ENCODE measurements at regions not wholly inside any gene's neighbourhood (a gene's known extent, or its start where the extent isn't known, plus 50 kb on each side); places are given as distances from the start of the nearest gene placed in this dataset.

DNA sequence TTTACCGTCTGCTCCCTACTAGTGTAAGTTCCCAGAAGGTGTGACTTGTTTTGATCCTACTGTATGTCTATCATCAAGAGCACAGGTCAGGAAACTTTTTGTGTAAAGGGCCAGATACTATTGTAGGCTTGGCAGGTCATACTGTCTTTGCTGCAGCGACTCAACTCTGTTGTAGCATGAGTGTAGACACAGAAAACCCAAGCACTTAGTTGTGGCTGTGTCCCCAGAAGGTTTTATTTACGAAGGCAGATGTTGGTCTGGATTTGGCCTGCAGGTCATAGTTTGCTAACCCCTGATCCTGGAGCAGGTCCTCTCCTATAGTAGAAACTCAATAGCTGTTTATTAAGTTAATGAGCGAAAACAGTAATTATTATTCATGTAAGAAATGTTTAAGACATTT lies 365.9 kb upstream of the B3GALT2 start:
- H3K27ac ChIP-seq (ENCODE audit: low read length): no peak overlapping the region
- intact Hi-C loops (cut with DNase I): no loop called here
- H3K4me1 ChIP-seq (ENCODE audit: control insufficient read depth, insufficient read depth, low read length): no peaks in the 10 kb centered on the region
- ATAC-seq (no peak), DNase-seq (no peak)
- no peaks in the 10 kb centered on the region for H3K9me3 ChIP-seq (ENCODE audit: control insufficient read depth, low read length)
- no peaks in the 10 kb centered on the region for H3K27me3 ChIP-seq (ENCODE audit: control insufficient read depth, insufficient read depth)
- WGBS: 89% methylated on average over 4 of the region's 4 CpGs
- H3K4me3 ChIP-seq (ENCODE audit: low read length): no peak overlapping the region

DNA sequence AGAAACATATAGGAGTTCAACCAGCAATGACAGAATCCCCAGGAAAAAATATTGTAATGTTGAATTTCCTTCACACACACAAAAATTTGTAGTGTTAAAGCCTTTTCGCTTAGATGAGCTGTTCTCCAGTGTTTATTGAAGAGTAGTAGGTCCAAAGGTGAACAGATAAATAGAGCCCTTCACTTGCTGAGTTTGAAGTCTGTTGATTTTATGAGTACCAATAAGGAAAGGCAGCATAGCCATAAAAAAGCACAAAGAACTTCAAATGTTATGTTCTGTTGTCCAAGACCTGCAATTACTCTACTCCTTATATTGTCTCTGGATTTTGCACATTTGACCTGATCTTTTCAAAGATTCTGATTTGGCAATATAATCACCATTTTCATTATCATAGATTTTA lies 362.7 kb upstream of the B3GALT2 start:
- Histone ChIP-seq H3K9me3 (ENCODE audit: control insufficient read depth, low read length) (no peaks in the 10 kb centered on the region), H3K27me3 (ENCODE audit: control insufficient read depth, insufficient read depth) (no peaks in the 10 kb centered on the region), H3K27ac (ENCODE audit: low read length) (no peak overlapping the region), H3K4me1 (ENCODE audit: control insufficient read depth, insufficient read depth, low read length) (no peaks in the 10 kb centered on the region), H3K4me3 (ENCODE audit: low read length) (no peak overlapping the region)
- intact Hi-C loops (cut with DNase I): no loop called here
- DNase-seq (no peak), ATAC-seq (no peak)
- 97% methylated on average over 1 of the region's 1 CpG for WGBS

GRCh38 chr1:193545171-193545570 lies 358.8 kb upstream of the B3GALT2 start:
- Histone ChIP-seq H3K4me3 (ENCODE audit: low read length) (no peak overlapping the region), H3K27ac (ENCODE audit: low read length) (no peak overlapping the region), H3K9me3 (ENCODE audit: control insufficient read depth, low read length) (no peaks in the 10 kb centered on the region), H3K27me3 (ENCODE audit: control insufficient read depth, insufficient read depth) (no peaks in the 10 kb centered on the region), H3K4me1 (ENCODE audit: control insufficient read depth, insufficient read depth, low read length) (no peaks in the 10 kb centered on the region)
- no peak for ATAC-seq
- intact Hi-C loops (cut with DNase I): no loop called here
- no peak for DNase-seq
- 68% methylated on average over 2 of the region's 2 CpGs for WGBS

- Histone ChIP-seq H3K27me3 (ENCODE audit: control insufficient read depth, insufficient read depth) (no peaks in the 10 kb centered on the region), H3K27ac (ENCODE audit: low read length) (no peak overlapping the region), H3K4me1 (ENCODE audit: control insufficient read depth, insufficient read depth, low read length) (no peaks in the 10 kb centered on the region), H3K4me3 (ENCODE audit: low read length) (no peak overlapping the region), H3K9me3 (ENCODE audit: control insufficient read depth, low read length) (no peaks in the 10 kb centered on the region)
- DNase-seq (no peak), ATAC-seq (no peak)
- intact Hi-C loops (cut with DNase I): no loop called here
- 80% methylated on average over 4 of the region's 4 CpGs for WGBS
Observed at GRCh38 chr1:193543259-193543658, 356.8 kb upstream of the B3GALT2 start.

- 11% methylated on average over 1 of the region's 1 CpG for WGBS
- intact Hi-C loops (cut with DNase I): no loop called here
- H3K27ac ChIP-seq (ENCODE audit: low read length): no peak overlapping the region
- no peaks in the 10 kb centered on the region for H3K9me3 ChIP-seq (ENCODE audit: control insufficient read depth, low read length)
- ATAC-seq: no peak
- no peak overlapping the region for H3K4me3 ChIP-seq (ENCODE audit: low read length)
- DNase-seq: no peak
- no peaks in the 10 kb centered on the region for H3K27me3 ChIP-seq (ENCODE audit: control insufficient read depth, insufficient read depth)
- H3K4me1 ChIP-seq (ENCODE audit: control insufficient read depth, insufficient read depth, low read length): no peaks in the 10 kb centered on the region
Observed at GRCh38 chr1:193542690-193543089, 356.3 kb upstream of the B3GALT2 start.

- no peaks in the 10 kb centered on the region for H3K9me3 ChIP-seq (ENCODE audit: control insufficient read depth, low read length)
- intact Hi-C loops (cut with DNase I): no loop called here
- no peak overlapping the region for H3K4me3 ChIP-seq (ENCODE audit: low read length)
- no peaks in the 10 kb centered on the region for H3K4me1 ChIP-seq (ENCODE audit: control insufficient read depth, insufficient read depth, low read length)
- ATAC-seq: no peak
- H3K27me3 ChIP-seq (ENCODE audit: control insufficient read depth, insufficient read depth): no peaks in the 10 kb centered on the region
- no peak for DNase-seq
- H3K27ac ChIP-seq (ENCODE audit: low read length): no peak overlapping the region
Observed at GRCh38 chr1:193540511-193540910, 354.1 kb upstream of the B3GALT2 start.

GRCh38 chr1:193539731-193540459 lies 353.5 kb upstream of the B3GALT2 start:
- intact Hi-C loops (cut with DNase I): no loop called here
- no peak for ATAC-seq
- Histone ChIP-seq H3K4me3 (ENCODE audit: low read length) (no peak overlapping the region), H3K27ac (ENCODE audit: low read length) (no peak overlapping the region), H3K9me3 (ENCODE audit: control insufficient read depth, low read length) (no peaks in the 10 kb centered on the region), H3K27me3 (ENCODE audit: control insufficient read depth, insufficient read depth) (no peaks in the 10 kb centered on the region), H3K4me1 (ENCODE audit: control insufficient read depth, insufficient read depth, low read length) (no peaks in the 10 kb centered on the region)
- no peak for DNase-seq
- 87% methylated on average over 7 of the region's 7 CpGs for WGBS

GRCh38 chr1:193538680-193539079 lies 352.3 kb upstream of the B3GALT2 start:
- Histone ChIP-seq H3K27ac (ENCODE audit: low read length) (no peak overlapping the region), H3K4me3 (ENCODE audit: low read length) (no peak overlapping the region), H3K4me1 (ENCODE audit: control insufficient read depth, insufficient read depth, low read length) (no peaks in the 10 kb centered on the region), H3K27me3 (ENCODE audit: control insufficient read depth, insufficient read depth) (no peaks in the 10 kb centered on the region), H3K9me3 (ENCODE audit: control insufficient read depth, low read length) (no peaks in the 10 kb centered on the region)
- 91% methylated on average over 6 of the region's 6 CpGs for WGBS
- ATAC-seq: no peak
- DNase-seq: no peak
- intact Hi-C loops (cut with DNase I): no loop called here

- intact Hi-C loops (cut with DNase I): no loop called here
- Histone ChIP-seq H3K9me3 (ENCODE audit: control insufficient read depth, low read length) (no peaks in the 10 kb centered on the region), H3K4me1 (ENCODE audit: control insufficient read depth, insufficient read depth, low read length) (no peaks in the 10 kb centered on the region), H3K4me3 (ENCODE audit: low read length) (no peak overlapping the region), H3K27ac (ENCODE audit: low read length) (no peak overlapping the region), H3K27me3 (ENCODE audit: control insufficient read depth, insufficient read depth) (no peaks in the 10 kb centered on the region)
- no peak for DNase-seq
- ATAC-seq: no peak
- 86% methylated on average over 2 of the region's 2 CpGs for WGBS
Observed at GRCh38 chr1:193538003-193538354, 351.6 kb upstream of the B3GALT2 start.

DNA sequence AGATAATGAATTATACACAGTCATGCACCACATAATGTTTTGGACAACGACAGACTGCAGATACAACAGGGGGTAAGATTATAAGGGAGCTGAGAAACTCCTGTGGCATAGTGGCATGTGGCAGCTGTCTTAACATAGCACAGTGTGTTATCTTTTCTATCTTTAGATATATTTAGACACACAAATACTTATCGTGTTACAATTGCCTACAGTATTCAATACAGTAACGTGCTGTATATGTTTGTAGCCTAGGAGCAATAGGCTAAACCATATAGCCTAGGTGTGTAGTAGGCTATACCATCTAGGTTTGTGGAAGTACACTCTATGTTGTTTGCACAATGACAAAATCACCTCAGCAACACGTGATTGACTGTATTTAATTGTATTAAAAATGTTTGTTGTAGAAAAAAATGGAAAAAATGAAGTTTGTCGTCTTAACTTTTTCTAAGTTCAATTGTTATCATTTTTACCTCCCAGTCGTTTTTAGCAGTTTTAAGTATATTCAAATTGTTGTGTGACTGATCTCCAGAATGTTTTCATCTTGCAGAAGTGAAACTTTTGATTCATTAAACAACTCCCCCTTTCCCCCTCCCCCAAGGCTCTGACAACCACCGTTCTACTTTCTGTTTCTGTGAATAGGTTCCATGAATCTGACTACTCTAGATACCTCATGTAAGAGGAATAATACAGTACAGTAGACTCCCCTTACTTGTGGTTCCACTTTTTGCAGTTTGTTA lies 351.0 kb upstream of the B3GALT2 start:
- no peaks in the 10 kb centered on the region for H3K9me3 ChIP-seq (ENCODE audit: control insufficient read depth, low read length)
- ATAC-seq (no peak), DNase-seq (no peak)
- no peaks in the 10 kb centered on the region for H3K4me1 ChIP-seq (ENCODE audit: control insufficient read depth, insufficient read depth, low read length)
- WGBS: 57% methylated on average over 7 of the region's 7 CpGs
- H3K27ac ChIP-seq (ENCODE audit: low read length): no peak overlapping the region
- no peaks in the 10 kb centered on the region for H3K27me3 ChIP-seq (ENCODE audit: control insufficient read depth, insufficient read depth)
- H3K4me3 ChIP-seq (ENCODE audit: low read length): no peak overlapping the region
- intact Hi-C loops (cut with DNase I): no loop called here

DNA sequence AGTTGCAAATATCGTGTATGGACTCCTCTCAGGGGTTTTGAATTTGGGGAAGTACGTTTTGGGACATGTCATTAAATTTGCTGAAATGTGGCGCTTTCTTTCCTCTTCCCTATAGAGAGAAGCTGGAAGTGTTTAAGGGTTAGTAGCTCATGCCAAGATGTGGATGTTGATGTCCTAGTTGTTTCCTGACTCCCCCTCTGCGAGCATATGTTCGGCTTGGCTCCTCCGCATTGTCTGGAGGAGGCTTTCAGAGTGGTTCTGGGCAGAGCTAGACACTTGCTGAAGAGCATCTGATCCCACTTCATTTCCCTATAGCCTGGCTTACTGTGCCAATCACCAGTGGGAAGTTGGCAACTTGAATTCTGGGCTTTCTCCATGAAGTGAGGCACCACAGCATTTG lies 347.4 kb upstream of the B3GALT2 start:
- no peaks in the 10 kb centered on the region for H3K9me3 ChIP-seq (ENCODE audit: control insufficient read depth, low read length)
- H3K4me1 ChIP-seq (ENCODE audit: control insufficient read depth, insufficient read depth, low read length): no peaks in the 10 kb centered on the region
- no peaks in the 10 kb centered on the region for H3K27me3 ChIP-seq (ENCODE audit: control insufficient read depth, insufficient read depth)
- H3K4me3 ChIP-seq (ENCODE audit: low read length): no peak overlapping the region
- no peak for DNase-seq
- intact Hi-C loops (cut with DNase I): no loop called here
- 36% methylated on average over 6 of the region's 6 CpGs for WGBS
- ATAC-seq: no peak
- H3K27ac ChIP-seq (ENCODE audit: low read length): no peak overlapping the region
